GM15510 (cell line): ENCODE measurements at regions not wholly inside any gene's neighbourhood (a gene's known extent, or its start where the extent isn't known, plus 50 kb on each side); places are given as distances from the start of the nearest gene placed in this dataset.

Experiments
- POLR2A ChIP-seq: IDR thresholded peaks from 3 replicates; pipeline ENCODE4 v1.6.1; 2011; ENCODE audit warnings: borderline replicate concordance; ENCODE audit not compliant: insufficient read length; ENCODE audit errors: extremely low read depth

- no peak for TF ChIP-seq POLR2A
Observed at GRCh38 chr1:38353956-38354355, 307.4 kb upstream of the POU3F1 start.

GRCh38 chr1:38352869-38353268 lies 306.3 kb upstream of the POU3F1 start:
- no peak for TF ChIP-seq POLR2A

- TF ChIP-seq POLR2A, result no peak
Observed at GRCh38 chr1:38347446-38348175, 301.0 kb upstream of the POU3F1 start.

GRCh38 chr1:38344716-38345115 lies 298.1 kb upstream of the POU3F1 start:
- TF ChIP-seq POLR2A, result no peak

GRCh38 chr1:38341694-38342093 lies 295.1 kb upstream of the POU3F1 start:
- TF ChIP-seq POLR2A, result no peak

- TF ChIP-seq POLR2A, result no peak
Observed at GRCh38 chr1:38340409-38340808, 293.8 kb upstream of the POU3F1 start.

DNA sequence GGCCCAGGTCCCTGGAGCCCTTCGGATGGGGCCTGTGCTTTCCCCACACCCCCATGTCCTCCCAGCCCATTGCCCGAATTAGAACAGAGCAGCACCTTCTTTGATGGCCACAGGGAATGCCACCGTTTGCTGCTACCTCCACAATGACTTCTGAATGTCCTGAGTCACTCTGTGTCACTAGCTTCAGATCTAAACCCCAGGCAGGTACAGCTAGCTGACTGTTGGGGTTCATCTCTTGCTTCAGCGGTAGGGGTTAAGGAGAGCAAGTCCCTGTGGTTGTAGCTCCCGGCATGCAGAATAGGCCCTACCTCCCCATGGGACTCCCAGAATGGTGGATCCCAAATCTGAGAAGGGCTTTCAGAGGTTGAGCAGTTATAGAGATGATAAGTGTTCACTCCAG lies 291.1 kb upstream of the POU3F1 start:
- no peak for TF ChIP-seq POLR2A

DNA sequence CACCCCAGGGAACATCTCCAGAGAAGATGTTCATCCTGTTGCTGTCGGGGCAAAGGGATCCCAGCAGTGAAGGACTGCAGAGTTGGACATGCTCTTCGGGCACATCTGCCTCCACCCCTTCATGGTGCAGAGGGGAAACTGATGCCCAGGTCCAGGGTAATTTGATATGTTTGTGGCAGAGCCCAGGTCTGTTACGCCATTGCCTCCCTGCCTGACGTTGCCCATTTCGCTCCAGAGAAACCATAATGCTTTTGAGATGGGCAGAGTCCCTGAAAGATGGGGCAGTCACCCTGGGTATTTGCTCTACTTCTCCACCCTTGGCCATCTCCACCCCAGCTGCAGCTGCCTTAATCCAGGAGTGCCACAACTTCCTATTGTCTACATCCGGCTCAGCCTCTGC lies 290.4 kb upstream of the POU3F1 start:
- no peak for TF ChIP-seq POLR2A

- TF ChIP-seq POLR2A, result no peak
Observed at GRCh38 chr1:38336301-38336923, 289.8 kb upstream of the POU3F1 start.

DNA sequence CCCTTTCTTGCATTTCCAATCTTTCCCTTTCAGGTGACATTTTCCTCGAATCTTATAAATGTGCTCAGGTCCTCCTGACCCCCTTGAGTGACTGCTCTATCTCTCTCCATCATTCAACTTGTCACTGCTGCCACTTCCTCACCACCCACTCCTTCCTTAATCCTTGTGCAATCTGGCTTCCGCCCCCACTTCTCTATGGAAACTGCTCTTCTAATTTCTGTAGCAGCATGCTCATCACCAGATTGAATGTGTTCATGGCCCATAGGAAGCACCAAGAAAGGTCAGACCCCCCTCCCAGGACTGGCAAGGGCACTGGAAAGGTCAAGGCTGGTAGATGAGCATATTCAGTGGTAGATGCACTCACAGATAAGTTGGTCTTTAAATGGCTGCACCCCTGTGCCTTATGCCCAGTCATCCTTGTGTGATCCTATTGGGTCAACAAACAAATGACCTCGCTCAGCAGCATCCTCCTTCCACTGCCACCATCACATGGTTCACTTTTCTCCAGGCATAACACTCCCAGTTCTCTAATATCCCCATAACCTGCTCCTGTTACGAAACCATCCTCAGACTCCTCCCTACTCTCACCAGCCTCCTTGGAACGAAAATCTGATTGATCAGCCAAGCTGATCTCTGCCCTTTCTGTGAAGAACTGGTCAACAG lies 288.5 kb upstream of the POU3F1 start:
- TF ChIP-seq POLR2A, result no peak

- TF ChIP-seq POLR2A, result no peak
Observed at GRCh38 chr1:38332649-38333310, 286.2 kb upstream of the POU3F1 start.

DNA sequence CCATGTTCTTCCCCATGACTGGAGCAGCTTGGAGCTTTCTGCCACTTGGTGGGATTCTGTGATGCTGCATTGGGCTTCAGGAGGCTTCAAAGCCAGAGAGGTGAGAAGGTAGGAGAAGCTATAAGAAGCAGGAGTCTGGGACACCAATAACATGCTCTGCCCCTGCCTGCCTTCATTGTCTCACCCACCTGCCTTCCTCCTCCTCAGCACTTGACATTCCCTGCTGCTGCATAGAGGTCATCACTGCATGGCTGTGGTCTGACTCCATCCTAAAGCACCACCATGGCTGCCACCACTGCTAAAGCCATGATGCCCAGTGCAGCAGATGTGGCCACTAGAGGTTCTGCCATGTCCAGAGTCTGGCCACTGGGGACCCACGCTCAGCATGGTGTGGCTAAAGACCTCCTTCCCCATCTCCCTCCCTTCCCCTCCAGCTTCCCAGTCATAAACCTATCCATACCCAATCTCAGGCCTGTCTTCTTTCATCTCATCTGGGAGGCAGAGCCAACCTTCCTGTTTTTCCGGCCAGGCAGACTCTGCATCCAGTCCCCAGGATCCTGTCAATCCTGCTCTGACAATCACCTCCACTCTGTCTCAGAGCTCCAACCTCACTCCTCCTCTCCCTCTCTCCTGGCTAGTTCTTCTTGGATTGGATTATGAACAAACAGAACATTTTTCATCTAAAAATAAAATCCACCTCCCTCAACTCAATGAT lies 285.1 kb upstream of the POU3F1 start:
- no peak for TF ChIP-seq POLR2A

DNA sequence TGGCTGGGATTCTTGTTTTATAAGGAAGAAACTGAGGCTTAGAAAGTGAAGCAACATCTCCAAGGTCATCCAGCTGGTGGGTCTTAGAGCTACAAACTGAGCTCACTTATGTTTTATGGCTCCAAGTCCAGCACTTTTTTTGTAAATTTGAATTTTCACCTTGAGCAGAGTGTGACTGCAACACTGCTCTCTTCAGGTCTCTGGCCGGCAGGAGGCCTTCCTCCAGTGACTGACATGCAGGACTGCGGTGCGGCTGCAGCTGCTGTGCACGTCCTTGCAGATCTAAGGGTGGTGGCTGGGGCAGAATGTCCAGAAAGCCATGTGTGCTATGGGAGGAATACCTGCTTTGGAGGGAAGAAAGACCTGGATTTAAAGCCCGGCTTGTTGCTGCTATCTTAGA lies 284.2 kb upstream of the POU3F1 start:
- no peak for TF ChIP-seq POLR2A

GRCh38 chr1:38329644-38330043 lies 283.1 kb upstream of the POU3F1 start:
- TF ChIP-seq POLR2A, result no peak
